ENCODE measurements at regions not wholly inside any gene's neighbourhood (a gene's known extent, or its start where the extent isn't known, plus 50 kb on each side); places are given as distances from the start of the nearest gene placed in this dataset.

GRCh38 chr2:134119713-134120405, 134.0 kb upstream of the MGAT5 start:
- 0 out of 2 replicates have a peak overlapping the region, but pooled peaks have one; percentile 49 for H2BK5ac ChIP-seq (ENCODE audit: low read depth, low read length)
- peak overlapping the region; percentile 41; the same call in 1 of the 2 replicates for H2BK12ac ChIP-seq (ENCODE audit: low read depth, low read length)
- H3K23ac ChIP-seq (ENCODE audit: insufficient read length): no peak overlapping the region
- H4K5ac ChIP-seq (ENCODE audit: insufficient read length, low read depth, low read length): no peak overlapping the region
- peaks cover 6 to 20% (median 15%) of the 10 kb centered on the region in 4 experiments; a peak in 6 of 7 replicates for H3K4me1 ChIP-seq (replicated peaks in 1 of 4; ENCODE audit: control insufficient read depth in 3 of 4, insufficient read depth in 4 of 4, low read length in 3 of 4)
- H3K9ac ChIP-seq (replicated peaks in 1 of 4; ENCODE audit: extremely low read depth in 1 of 4, low read depth in 3 of 4, low read length in 3 of 4): peak overlapping the region in 3 of 4 experiments; percentile 54 to 92 (median 65); a peak in 5 of 7 replicates
- H3K56ac ChIP-seq (replicated peaks; ENCODE audit: insufficient read length, low read depth, low read length): no peak overlapping the region
- POLR2A ChIA-PET (ENCODE audit: partially characterized antibody): interaction anchor here (0.7 to 4.2 kb wide), 9 partner anchors 8 to 135 kb away, joined by 3 to 37 read pairs (median 3); partner anchors contain the start of gene MGAT5
- H4K91ac ChIP-seq (replicated peaks; ENCODE audit: insufficient read length, low read length): no peak overlapping the region
- H3K27ac ChIP-seq (ENCODE audit: low read depth, low read length): no peak overlapping the region; the same call in 1 of the 2 replicates
- H3K79me1 ChIP-seq (ENCODE audit: low read depth, low read length): no peaks in the 10 kb centered on the region; the same call in 1 of the 2 replicates
- FAIRE-seq (no peak), DNase-seq (ENCODE audit: low read depth in 1 of 2, low spot score in 2 of 2) (peak in 1 of 2 experiments; percentile 90)
- H2AFZ ChIP-seq (ENCODE audit: low read length): peak overlapping the region; percentile 78
- no peak overlapping the region for H3K14ac ChIP-seq (ENCODE audit: insufficient read length)
- peak overlapping the region; percentile 59 to 94 (median 76) for H3K4me3 ChIP-seq (ENCODE audit: extremely low read depth in 1 of 4, insufficient read depth in 2 of 4, low read depth in 3 of 4, low read length in 4 of 4)
- H4K20me1 ChIP-seq (replicated peaks in 1 of 2; ENCODE audit: control insufficient read depth in 1 of 2, insufficient read depth in 2 of 2, low read length in 2 of 2): peaks cover 3 to 8% of the 10 kb centered on the region in 2 experiments
- no peaks in the 10 kb centered on the region for H3K9me3 ChIP-seq (ENCODE audit: insufficient read depth in 2 of 2, low read depth in 1 of 2, low read length in 1 of 2)
- H3K4ac ChIP-seq (replicated peaks; ENCODE audit: insufficient read length, low read depth, low read length): no peak overlapping the region
- H2BK120ac ChIP-seq (replicated peaks; ENCODE audit: low read depth, low read length): no peak overlapping the region
- no peak overlapping the region for H4K8ac ChIP-seq (ENCODE audit: extremely low read depth, insufficient read depth, low read length)
- H3K27me3 ChIP-seq (replicated peaks in 1 of 4; ENCODE audit: control insufficient read depth in 3 of 4, extremely low read depth in 1 of 4, insufficient read depth in 3 of 4, low read length in 3 of 4): peaks cover 0 to 3% (median 0%) of the 10 kb centered on the region in 4 experiments; a peak in 1 of 7 replicates
- peak overlapping the region; percentile 73 to 92 for H3K4me2 ChIP-seq (ENCODE audit: insufficient read depth in 1 of 2, low read depth in 2 of 2, low read length in 2 of 2)
- peak overlapping the region; percentile 79; the same call in 1 of the 2 replicates for H3K18ac ChIP-seq (ENCODE audit: extremely low read depth, low read length)
- CTCF ChIA-PET (ENCODE audit: partially characterized antibody): interaction anchor here (0.6 to 10.6 kb wide), 15 partner anchors 10 to 332 kb away, joined by 3 to 240 read pairs (median 5); no protein-coding TSS in a partner anchor
- no peak overlapping the region for H2BK20ac ChIP-seq (ENCODE audit: low read length)
- H2BK15ac ChIP-seq (ENCODE audit: low read length): peak overlapping the region; percentile 77; the same call in 1 of the 2 replicates
- H3K23me2 ChIP-seq (ENCODE audit: low read depth, low read length): peaks cover 12% of the 10 kb centered on the region; the same call in 1 of the 2 replicates
- H2AK5ac ChIP-seq (ENCODE audit: low read depth, low read length): no peak overlapping the region
- H3K36me3 ChIP-seq (ENCODE audit: control insufficient read depth in 2 of 4, insufficient read depth in 4 of 4, low read length in 3 of 4): no peaks in the 10 kb centered on the region
- 2% methylated on average over 59 of the region's 81 CpGs; no CpG with 5 or more reads in 1 of the 2 experiments for WGBS, 2 experiments (ENCODE audit: extremely low coverage in 1 of 2, insufficient coverage in 1 of 2, insufficient read length in 1 of 2, insufficient replicate concordance in 2 of 2, low coverage in 1 of 2, low lambda C conversion rate in 2 of 2, missing lambda C conversion rate in 1 of 2)
- H3K79me2 ChIP-seq (ENCODE audit: control insufficient read depth in 1 of 2, insufficient read depth in 2 of 2, low read length in 2 of 2): peaks cover 4 to 40% of the 10 kb centered on the region in 2 experiments
- TF ChIP-seq RBBP5 (IDR thresholded peaks at IDR 0.05; ENCODE audit: borderline replicate concordance, low read depth, low read length): peak; percentile 37; the same call in 1 of the 2 replicates
- peak; percentile 65; the same call in 1 of the 2 replicates for TF ChIP-seq TEAD4 (IDR thresholded peaks at IDR 0.05; ENCODE audit: low read depth, low read length)
- no peak for TF ChIP-seq HDAC6 (IDR thresholded peaks at IDR 0.05; ENCODE audit: low read depth, low read length)
- TF ChIP-seq SIRT6 (IDR thresholded peaks at IDR 0.05; ENCODE audit: low read length): no peak
- TF ChIP-seq TAF1 (IDR thresholded peaks at IDR 0.05; ENCODE audit: low read depth, low read length): peak; percentile 93
- TF ChIP-seq RFX5 (IDR thresholded peaks at IDR 0.05; ENCODE audit: borderline replicate concordance, low read depth, low read length): no peak
- TF ChIP-seq CEBPB (IDR thresholded peaks at IDR 0.05; ENCODE audit: low read depth, low read length): no peak
- no peak for TF ChIP-seq ZNF274 (IDR thresholded peaks at IDR 0.05; ENCODE audit: borderline replicate concordance, extremely low read depth, low read length)
- no peak for TF ChIP-seq SRF (IDR thresholded peaks at IDR 0.05; ENCODE audit: low read depth, low read length)
- TF ChIP-seq SP2 (IDR thresholded peaks at IDR 0.05; ENCODE audit: low read length): no peak
- TF ChIP-seq HDAC2 (IDR thresholded peaks at IDR 0.05; ENCODE audit: borderline replicate concordance in 1 of 2, low read depth in 2 of 2, low read length in 2 of 2): no peak; a peak in 1 of 4 replicates
- TF ChIP-seq RNF2 (IDR thresholded peaks at IDR 0.05; ENCODE audit: borderline replicate concordance, low read depth, low read length, missing control alignments, poor library complexity, severe bottlenecking): no peak

Measured in H1 (cell line).